Liver (tissue), 8 donors: ENCODE measurements at regions not wholly inside any gene's neighbourhood (a gene's known extent, or its start where the extent isn't known, plus 50 kb on each side); places are given as distances from the start of the nearest gene placed in this dataset.

Experiments used
- DNase-seq: peaks from one replicate; pipeline ENCODE4 v3.0.0-alpha.2; 2017; ENCODE audit warnings: low spot score
- H3K27ac ChIP-seq, 2 donors: one replicate each; pipeline ENCODE4 v1.7.0; 2013; ENCODE audit warnings: inconsistent platforms in 2 of 2, low read length in 2 of 2, control low read depth in 1 of 2, low read depth in 1 of 2, mild to moderate bottlenecking in 1 of 2
- H3K27me3 ChIP-seq, 4 donors: one replicate each; pipeline versions ENCODE4 v1.6.1 to v1.7.0; 2013; ENCODE audit warnings: low read length in 3 of 4, inconsistent platforms in 1 of 4, mild to moderate bottlenecking in 1 of 4, moderate library complexity in 1 of 4; ENCODE audit not compliant: control insufficient read depth in 4 of 4, insufficient read depth in 4 of 4
- H3K36me3 ChIP-seq, 4 donors: one replicate each; pipeline versions ENCODE4 v1.6.1 to v1.7.0; 2013; ENCODE audit warnings: low read length in 3 of 4, mild to moderate bottlenecking in 3 of 4, low read depth in 1 of 4, moderate library complexity in 1 of 4; ENCODE audit not compliant: control insufficient read depth in 4 of 4, insufficient read depth in 3 of 4
- H3K4me1 ChIP-seq, 4 donors: one replicate each; pipeline versions ENCODE4 v1.6.1 to v1.7.0; 2013; ENCODE audit warnings: low read length in 3 of 4, mild to moderate bottlenecking in 3 of 4, moderate library complexity in 1 of 4; ENCODE audit not compliant: control insufficient read depth in 4 of 4, insufficient read depth in 4 of 4
- H3K4me3 ChIP-seq, 3 donors: one replicate each; pipeline versions ENCODE4 v1.6.1 to v1.7.0; 2013; ENCODE audit warnings: low read length in 3 of 3, control low read depth in 1 of 3, low read depth in 1 of 3, mild to moderate bottlenecking in 1 of 3
- H3K9ac ChIP-seq, 2 donors: one replicate each; pipeline ENCODE4 v1.7.0; 2013; ENCODE audit warnings: low read length in 2 of 2, mild to moderate bottlenecking in 2 of 2, moderate library complexity in 2 of 2, control low read depth in 1 of 2, low read depth in 1 of 2
- H3K9me3 ChIP-seq, 4 donors: one replicate each; pipeline versions ENCODE4 v1.6.1 to v1.7.0; 2013; ENCODE audit warnings: low read length in 3 of 4; ENCODE audit not compliant: control insufficient read depth in 4 of 4
- ATF3 ChIP-seq: IDR thresholded peaks from 2 replicates; pipeline ENCODE4 v1.6.1; 2016; ENCODE audit warnings: antibody characterized with exemption
- CTCF ChIP-seq: fragments of 150-350 bp; IDR thresholded peaks from 2 replicates; pipeline ENCODE4 v1.5.1; 2017; ENCODE audit warnings: improper control_type of control experiment, low read depth, low read length; ENCODE audit not compliant: missing input control
- EGR1 ChIP-seq, 2 donors: IDR thresholded peaks; 2 replicates each; pipeline ENCODE4 v1.6.1; 2016 to 2018; ENCODE audit warnings: antibody characterized with exemption in 2 of 2, low read depth in 2 of 2
- FOXA1 ChIP-seq: IDR thresholded peaks from 2 replicates; pipeline ENCODE4 v1.6.1; 2016; ENCODE audit warnings: antibody characterized with exemption
- FOXA2 ChIP-seq: IDR thresholded peaks from 2 replicates; pipeline ENCODE4 v1.6.1; 2016; ENCODE audit warnings: antibody characterized with exemption
- GABPA ChIP-seq, 2 donors: IDR thresholded peaks in 1 of 2; conservative IDR thresholded peaks in 1 of 2; 2 replicates each; pipeline ENCODE4 v1.6.1; 2016; ENCODE audit warnings: antibody characterized with exemption in 2 of 2, mild to moderate bottlenecking in 1 of 2, moderate library complexity in 1 of 2
- HNF4A ChIP-seq, 2 donors: conservative IDR thresholded peaks; 2 replicates each; pipeline ENCODE4 v1.6.1; 2016; ENCODE audit warnings: antibody characterized with exemption in 2 of 2, mild to moderate bottlenecking in 2 of 2
- HNF4G ChIP-seq: IDR thresholded peaks from 2 replicates; pipeline ENCODE4 v1.6.1; 2016; ENCODE audit warnings: antibody characterized with exemption
- JUND ChIP-seq, 2 donors: IDR thresholded peaks; 2 replicates each; pipeline ENCODE4 v1.6.1; 2016; ENCODE audit warnings: antibody characterized with exemption in 2 of 2
- MAX ChIP-seq: IDR thresholded peaks from 2 replicates; pipeline ENCODE4 v1.6.1; 2016; ENCODE audit warnings: antibody characterized with exemption
- NR2F2 ChIP-seq: IDR thresholded peaks from 2 replicates; pipeline ENCODE4 v1.6.1; 2016; ENCODE audit warnings: antibody characterized with exemption
- RAD21 ChIP-seq, 2 donors: IDR thresholded peaks; 2 replicates each; pipeline ENCODE4 v1.6.1; 2016; ENCODE audit warnings: antibody characterized with exemption in 2 of 2, mild to moderate bottlenecking in 2 of 2
- REST ChIP-seq: IDR thresholded peaks from 2 replicates; pipeline ENCODE4 v1.6.1; 2016; ENCODE audit warnings: antibody characterized with exemption, mild to moderate bottlenecking
- RXRA ChIP-seq, 2 donors: IDR thresholded peaks; 2 replicates each; pipeline ENCODE4 v1.6.1; 2017 to 2018; ENCODE audit warnings: antibody characterized with exemption in 2 of 2, mild to moderate bottlenecking in 1 of 2
- SP1 ChIP-seq: IDR thresholded peaks from 2 replicates; pipeline ENCODE4 v1.6.1; 2018; ENCODE audit warnings: antibody characterized with exemption, mild to moderate bottlenecking
- TAF1 ChIP-seq: conservative IDR thresholded peaks from 2 replicates; pipeline ENCODE4 v1.6.1; 2016; ENCODE audit warnings: antibody characterized with exemption, mild to moderate bottlenecking
- YY1 ChIP-seq: IDR thresholded peaks from 2 replicates; pipeline ENCODE4 v1.6.1; 2016; ENCODE audit warnings: antibody characterized with exemption, mild to moderate bottlenecking
- ZBTB33 ChIP-seq: IDR thresholded peaks from 2 replicates; pipeline ENCODE4 v1.6.1; 2016; ENCODE audit warnings: antibody characterized with exemption
- WGBS: extraction: QIAGEN DNeasy Blood & Tissue Kit; methylation state at CpG from one replicate; pipeline ENCODE4 v1.1.7; 2013; 5-methylcytosine and 5-hydroxymethylcytosine counted together
- donor health status: healthy.
- donor health status: healthy.
- donor health status: healthy.
- donor health status: healthy.
- donor health status: healthy.

- WGBS = 73% methylated on average over 2 of the region's 2 CpGs
- Histone ChIP-seq H3K27me3 (no peaks in the 10 kb centered on the region), H3K9ac (no peak overlapping the region), H3K27ac (no peak overlapping the region), H3K9me3 (no peaks in the 10 kb centered on the region), H3K4me1 (no peaks in the 10 kb centered on the region), H3K4me3 (no peak overlapping the region), H3K36me3 (no peaks in the 10 kb centered on the region)
- no peak for DNase-seq
- no peak for TF ChIP-seq ATF3
- TF ChIP-seq REST = no peak
- TF ChIP-seq EGR1 (IDR thresholded peaks at IDR 0.05; ENCODE audit: low read depth in 2 of 2) = no peak
- TF ChIP-seq YY1 = no peak
- TF ChIP-seq NR2F2 = no peak
- TF ChIP-seq GABPA (IDR thresholded peaks at IDR 0.05 in 1 of 2, conservative IDR thresholded peaks at IDR 0.05 in 1 of 2) = no peak
- no peak for TF ChIP-seq FOXA1
- no peak for TF ChIP-seq SP1
- no peak for TF ChIP-seq RAD21 (IDR thresholded peaks at IDR 0.05)
These were observed 340.4 kb downstream of the RASEF start for GRCh38 chr9:82722561-82722960.

- Histone ChIP-seq H3K36me3 (no peaks in the 10 kb centered on the region), H3K27ac (no peak overlapping the region), H3K9me3 (no peaks in the 10 kb centered on the region), H3K4me1 (no peaks in the 10 kb centered on the region), H3K27me3 (no peaks in the 10 kb centered on the region), H3K9ac (no peak overlapping the region), H3K4me3 (no peak overlapping the region)
- no peak for DNase-seq
- 48% methylated on average over 6 of the region's 6 CpGs for WGBS
- no peak for TF ChIP-seq HNF4A (conservative IDR thresholded peaks at IDR 0.05)
- no peak for TF ChIP-seq CTCF
- TF ChIP-seq ZBTB33 = no peak
- no peak for TF ChIP-seq ATF3
- no peak for TF ChIP-seq SP1
- no peak for TF ChIP-seq MAX
- no peak for TF ChIP-seq YY1
- TF ChIP-seq RAD21 (IDR thresholded peaks at IDR 0.05) = no peak
- no peak for TF ChIP-seq HNF4G
- TF ChIP-seq GABPA (IDR thresholded peaks at IDR 0.05 in 1 of 2, conservative IDR thresholded peaks at IDR 0.05 in 1 of 2) = no peak
- no peak for TF ChIP-seq FOXA2
- TF ChIP-seq TAF1 = no peak
- TF ChIP-seq REST = no peak
- TF ChIP-seq RXRA (IDR thresholded peaks at IDR 0.05) = no peak
- no peak for TF ChIP-seq JUND (IDR thresholded peaks at IDR 0.05)
These were observed 336.3 kb downstream of the RASEF start for GRCh38 chr9:82726424-82727276.
